ENCODE measurements at regions not wholly inside any gene's neighbourhood (a gene's known extent, or its start where the extent isn't known, plus 50 kb on each side); places are given as distances from the start of the nearest gene placed in this dataset.

GRCh38 chr21:35896060-35896459 lies 164.3 kb downstream of the SETD4 start:
- no peak for TF ChIP-seq CTCF (IDR thresholded peaks at IDR 0.05; ENCODE audit: low read length)
- no peak for TF ChIP-seq EZH2phosphoT487 (IDR thresholded peaks at IDR 0.05; ENCODE audit: low read length)
- TF ChIP-seq EZH2 (optimal IDR thresholded peaks at IDR 0.05; ENCODE audit: low read depth, low read length), result no peak
